ENCODE measurements at regions not wholly inside any gene's neighbourhood (a gene's known extent, or its start where the extent isn't known, plus 50 kb on each side); places are given as distances from the start of the nearest gene placed in this dataset.

- no peak for DNase-seq
- intact Hi-C loops (cut with DNase I), result no loop called here
- no peaks in the 10 kb centered on the region for H3K36me3 ChIP-seq (replicated peaks in 1 of 2)
- H3K27ac ChIP-seq, result no peak overlapping the region
- H3K27me3 ChIP-seq, result peaks cover 28% of the 10 kb centered on the region
- H3K9me3 ChIP-seq (replicated peaks in 1 of 3), result no peaks in the 10 kb centered on the region
- H3K4me1 ChIP-seq (replicated peaks in 1 of 2), result no peaks in the 10 kb centered on the region
- WGBS, 4 donors, result 47 to 64% (median 56%) methylated on average over 2 of the region's 2 CpGs
- H3K4me3 ChIP-seq, result no peak overlapping the region
- TF ChIP-seq POLR2A (IDR thresholded peaks at IDR 0.05) (no peak), CTCF (IDR thresholded peaks at IDR 0.05) (no peak)
Observed at GRCh38 chr7:26081638-26082037, 70.4 kb upstream of the NFE2L3 start.

- no peak for DNase-seq
- TF ChIP-seq CTCF (IDR thresholded peaks at IDR 0.05) (no peak), POLR2A (IDR thresholded peaks at IDR 0.05) (no peak)
- Histone ChIP-seq H3K4me1 (replicated peaks in 1 of 2) (no peaks in the 10 kb centered on the region), H3K4me3 (no peak overlapping the region), H3K9me3 (replicated peaks in 1 of 3) (no peaks in the 10 kb centered on the region), H3K36me3 (replicated peaks in 1 of 2) (no peaks in the 10 kb centered on the region), H3K27me3 (peaks cover 14% of the 10 kb centered on the region), H3K27ac (no peak overlapping the region)
- intact Hi-C loops (cut with DNase I), result no loop called here
- 42 to 54% (median 49%) methylated on average over 2 of the region's 2 CpGs for WGBS, 4 donors
Observed at GRCh38 chr7:26083113-26083512, 68.9 kb upstream of the NFE2L3 start.

- WGBS, 4 donors, result 88 to 92% (median 91%) methylated on average over 7 of the region's 7 CpGs
- intact Hi-C loops (cut with DNase I), result no loop called here
- H3K4me3 ChIP-seq, result no peak overlapping the region
Observed at GRCh38 chr7:26084418-26084817, 67.6 kb upstream of the NFE2L3 start.

GRCh38 chr7:26085771-26086170, 66.2 kb upstream of the NFE2L3 start:
- TF ChIP-seq POLR2A (IDR thresholded peaks at IDR 0.05) (no peak), CTCF (IDR thresholded peaks at IDR 0.05) (no peak)
- Histone ChIP-seq H3K4me3 (no peak overlapping the region), H3K9me3 (replicated peaks in 1 of 3) (no peaks in the 10 kb centered on the region), H3K27me3 (no peaks in the 10 kb centered on the region), H3K36me3 (replicated peaks in 1 of 2) (no peaks in the 10 kb centered on the region), H3K4me1 (replicated peaks in 1 of 2) (no peaks in the 10 kb centered on the region), H3K27ac (no peak overlapping the region)
- no peak for DNase-seq
- intact Hi-C loops (cut with DNase I), result no loop called here
- 85 to 88% (median 87%) methylated on average over 7 of the region's 7 CpGs for WGBS, 4 donors

More at GRCh38 chr7:26084418-26084817, 67.6 kb upstream of the NFE2L3 start:
- H3K9me3 ChIP-seq (replicated peaks in 1 of 3), result no peaks in the 10 kb centered on the region
- peaks cover 3% of the 10 kb centered on the region for H3K27me3 ChIP-seq
- TF ChIP-seq POLR2A (IDR thresholded peaks at IDR 0.05) (no peak), CTCF (IDR thresholded peaks at IDR 0.05) (no peak)
- H3K4me1 ChIP-seq (replicated peaks in 1 of 2), result no peaks in the 10 kb centered on the region
- no peaks in the 10 kb centered on the region for H3K36me3 ChIP-seq (replicated peaks in 1 of 2)
- H3K27ac ChIP-seq, result no peak overlapping the region
- no peak for DNase-seq

Data from adrenal gland (tissue), 9 donors.